GM23338 (cell line): ENCODE measurements at regions not wholly inside any gene's neighbourhood (a gene's known extent, or its start where the extent isn't known, plus 50 kb on each side); places are given as distances from the start of the nearest gene placed in this dataset.

Source experiments
- ATAC-seq: fragments of 200-7000 bp; cut with Tn5 transposase; 3 replicates; pipeline ENCODE4 v1.9.1; 2020
- DNase-seq: peaks from one replicate; pipeline ENCODE4 v3.0.0-alpha.2; 2015; ENCODE audit warnings: low spot score
- H2AFZ ChIP-seq: fragments of 200-600 bp; sonication (generic); 2 replicates; pipeline ENCODE4 v1.8.0; 2016; ENCODE audit warnings: antibody characterized with exemption, mild to moderate bottlenecking, moderate library complexity
- H3F3A ChIP-seq: fragments of 200-600 bp; sonication (generic); replicated peaks from 2 replicates; pipeline ENCODE4 v1.8.0; 2017; ENCODE audit warnings: antibody characterized with exemption, mixed run types, low read depth
- H3K27ac ChIP-seq: fragments of 200-600 bp; sonication (generic); 2 replicates; pipeline ENCODE4 v1.6.1; 2016; ENCODE audit warnings: low read depth
- H3K27me3 ChIP-seq: fragments of 200-600 bp; sonication (generic); 2 replicates; pipeline ENCODE4 v1.8.0; 2016; ENCODE audit warnings: mild to moderate bottlenecking, mixed run types, moderate library complexity; ENCODE audit not compliant: insufficient read depth
- H3K36me3 ChIP-seq: fragments of 200-600 bp; sonication (generic); 2 replicates; pipeline ENCODE4 v1.8.0; 2016; ENCODE audit warnings: mild to moderate bottlenecking; ENCODE audit not compliant: insufficient read depth
- H3K4me1 ChIP-seq: fragments of 200-600 bp; sonication (generic); 2 replicates; pipeline ENCODE4 v1.8.0; 2016; ENCODE audit warnings: mild to moderate bottlenecking, moderate library complexity; ENCODE audit not compliant: insufficient read depth
- H3K4me2 ChIP-seq: fragments of 200-600 bp; sonication (generic); 2 replicates; pipeline ENCODE4 v1.7.1; 2017; ENCODE audit warnings: mixed run types
- H3K4me3 ChIP-seq: fragments of 200-600 bp; sonication (generic); 2 replicates; pipeline ENCODE4 v1.6.1; 2016; ENCODE audit warnings: mixed run types
- H3K79me2 ChIP-seq: fragments of 200-600 bp; sonication (generic); replicated peaks from 2 replicates; pipeline ENCODE4 v1.8.0; 2017; ENCODE audit warnings: mild to moderate bottlenecking; ENCODE audit not compliant: insufficient read depth
- H3K9me2 ChIP-seq: fragments of 200-600 bp; sonication (generic); 2 replicates; pipeline ENCODE4 v1.8.0; 2017; ENCODE audit not compliant: insufficient read depth
- H4K20me1 ChIP-seq: fragments of 200-600 bp; sonication (generic); replicated peaks from 2 replicates; pipeline ENCODE4 v1.8.0; 2017; ENCODE audit warnings: mild to moderate bottlenecking; ENCODE audit not compliant: insufficient read depth
- H3K27ac Mint-ChIP-seq: 2 replicates; pipeline ENCODE4 v1.8.0; 2020; ENCODE audit warnings: inconsistent platforms, mild to moderate bottlenecking, moderate library complexity, mixed read lengths
- H3K27me3 Mint-ChIP-seq: 3 replicates; pipeline ENCODE4 v1.8.0; 2022; ENCODE audit warnings: low read depth, mild to moderate bottlenecking, moderate library complexity, mixed read lengths, inconsistent platforms; ENCODE audit not compliant: insufficient read depth, poor library complexity
- H3K36me3 Mint-ChIP-seq: 3 replicates; pipeline ENCODE4 v1.8.0; 2021; ENCODE audit warnings: low read depth, mild to moderate bottlenecking, inconsistent platforms, moderate library complexity, mixed read lengths
- H3K4me1 Mint-ChIP-seq: 3 replicates; pipeline ENCODE4 v1.8.0; 2020; ENCODE audit warnings: mild to moderate bottlenecking, inconsistent platforms, mixed read lengths
- H3K4me3 Mint-ChIP-seq: 3 replicates; pipeline ENCODE4 v1.8.0; 2021; ENCODE audit warnings: moderate library complexity, mild to moderate bottlenecking, inconsistent platforms, mixed read lengths
- H3K9me3 Mint-ChIP-seq: 3 replicates; pipeline ENCODE4 v1.8.0; 2020; ENCODE audit warnings: moderate library complexity, mild to moderate bottlenecking, inconsistent platforms, mixed read lengths
- CREB1 ChIP-seq: fragments of 250-450 bp; sonication (Bioruptor Pico); IDR thresholded peaks from 2 replicates; pipeline ENCODE4 v1.5.0; 2020; ENCODE audit warnings: low read depth, mild to moderate bottlenecking, moderate library complexity
- ETS1 ChIP-seq: IDR thresholded peaks from 2 replicates; pipeline ENCODE4 v1.6.1; 2016; ENCODE audit warnings: antibody characterized with exemption
- EZH2 ChIP-seq: fragments of 200-600 bp; sonication (generic); IDR thresholded peaks from one replicate; pipeline ENCODE4 v1.8.0; 2017; ENCODE audit warnings: antibody characterized with exemption, mild to moderate bottlenecking, low read depth; ENCODE audit not compliant: unreplicated experiment
- EZH2phosphoT487 ChIP-seq: fragments of 200-600 bp; sonication (generic); IDR thresholded peaks from one replicate; pipeline ENCODE4 v1.8.1; 2018; ENCODE audit warnings: antibody characterized with exemption; ENCODE audit not compliant: unreplicated experiment
- JUNB ChIP-seq: IDR thresholded peaks from one replicate; pipeline ENCODE4 v1.6.1; 2016; ENCODE audit warnings: antibody characterized with exemption; ENCODE audit not compliant: unreplicated experiment
- NANOG ChIP-seq: IDR thresholded peaks from 2 replicates; pipeline ENCODE4 v1.6.1; 2016; ENCODE audit warnings: antibody characterized with exemption, borderline replicate concordance
- POLR2AphosphoS5 ChIP-seq: IDR thresholded peaks from 2 replicates; pipeline ENCODE4 v1.6.1; 2016; ENCODE audit warnings: antibody characterized with exemption, low read depth
- REST ChIP-seq: IDR thresholded peaks from one replicate; pipeline ENCODE4 v1.6.1; 2018; ENCODE audit warnings: antibody characterized with exemption; ENCODE audit not compliant: unreplicated experiment
- STAT1 ChIP-seq: IDR thresholded peaks from one replicate; pipeline ENCODE4 v1.6.1; 2016; ENCODE audit warnings: antibody characterized with exemption; ENCODE audit not compliant: unreplicated experiment
- ZNF114 ChIP-seq: fragments of 250-450 bp; sonication (Bioruptor Pico); IDR thresholded peaks from 2 replicates; pipeline ENCODE4 v1.5.0; 2020; ENCODE audit warnings: mild to moderate bottlenecking, moderate library complexity
- ZNF331 ChIP-seq: fragments of 250-450 bp; sonication (Bioruptor Pico); IDR thresholded peaks from 2 replicates; pipeline ENCODE4 v1.5.0; 2020; ENCODE audit warnings: low read depth, mild to moderate bottlenecking, moderate library complexity
- TF ChIP-seq, protein P1 (sequence below): fragments of 250-450 bp; sonication (Bioruptor Pico); IDR thresholded peaks from 2 replicates; pipeline ENCODE4 v1.5.0; 2020; ENCODE audit warnings: mild to moderate bottlenecking, moderate library complexity
- TF ChIP-seq, protein P2 (sequence below), 2 experiments: fragments of 200-600 bp in 1 of 2; sonication (generic) in 1 of 2; conservative IDR thresholded peaks; 2 replicates each; pipeline versions ENCODE4 v1.5.1 to v1.6.1; 2016 to 2017; ENCODE audit warnings: antibody characterized with exemption in 2 of 2, low read depth in 2 of 2, mild to moderate bottlenecking in 2 of 2, moderate library complexity in 1 of 2

DNA sequence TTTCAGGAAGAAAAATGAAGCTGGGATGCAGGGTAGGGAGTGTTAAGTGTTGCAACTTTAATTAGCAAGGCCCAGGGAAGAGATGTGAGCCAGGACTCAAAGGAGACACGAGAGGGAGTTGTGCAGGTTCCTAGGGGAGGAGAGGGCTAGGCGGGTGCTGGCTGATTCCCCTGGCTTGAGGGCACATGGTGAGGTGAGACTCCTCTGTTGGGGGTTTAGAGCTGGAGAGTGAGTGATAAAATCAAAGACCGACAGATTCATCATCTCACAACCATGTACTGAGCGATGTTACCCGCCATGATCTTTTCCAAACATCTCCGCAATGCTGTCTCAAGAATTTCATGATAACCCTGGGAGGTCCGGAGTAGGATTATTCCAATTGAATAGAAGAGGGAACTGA lies 161.8 kb upstream of the CSF3R start:
- H3K27ac Mint-ChIP-seq, result no peak overlapping the region
- no peaks in the 10 kb centered on the region for H3K4me1 ChIP-seq
- DNase-seq, result no peak
- no peak for TF ChIP-seq ETS1
- TF ChIP-seq, protein P1, sequence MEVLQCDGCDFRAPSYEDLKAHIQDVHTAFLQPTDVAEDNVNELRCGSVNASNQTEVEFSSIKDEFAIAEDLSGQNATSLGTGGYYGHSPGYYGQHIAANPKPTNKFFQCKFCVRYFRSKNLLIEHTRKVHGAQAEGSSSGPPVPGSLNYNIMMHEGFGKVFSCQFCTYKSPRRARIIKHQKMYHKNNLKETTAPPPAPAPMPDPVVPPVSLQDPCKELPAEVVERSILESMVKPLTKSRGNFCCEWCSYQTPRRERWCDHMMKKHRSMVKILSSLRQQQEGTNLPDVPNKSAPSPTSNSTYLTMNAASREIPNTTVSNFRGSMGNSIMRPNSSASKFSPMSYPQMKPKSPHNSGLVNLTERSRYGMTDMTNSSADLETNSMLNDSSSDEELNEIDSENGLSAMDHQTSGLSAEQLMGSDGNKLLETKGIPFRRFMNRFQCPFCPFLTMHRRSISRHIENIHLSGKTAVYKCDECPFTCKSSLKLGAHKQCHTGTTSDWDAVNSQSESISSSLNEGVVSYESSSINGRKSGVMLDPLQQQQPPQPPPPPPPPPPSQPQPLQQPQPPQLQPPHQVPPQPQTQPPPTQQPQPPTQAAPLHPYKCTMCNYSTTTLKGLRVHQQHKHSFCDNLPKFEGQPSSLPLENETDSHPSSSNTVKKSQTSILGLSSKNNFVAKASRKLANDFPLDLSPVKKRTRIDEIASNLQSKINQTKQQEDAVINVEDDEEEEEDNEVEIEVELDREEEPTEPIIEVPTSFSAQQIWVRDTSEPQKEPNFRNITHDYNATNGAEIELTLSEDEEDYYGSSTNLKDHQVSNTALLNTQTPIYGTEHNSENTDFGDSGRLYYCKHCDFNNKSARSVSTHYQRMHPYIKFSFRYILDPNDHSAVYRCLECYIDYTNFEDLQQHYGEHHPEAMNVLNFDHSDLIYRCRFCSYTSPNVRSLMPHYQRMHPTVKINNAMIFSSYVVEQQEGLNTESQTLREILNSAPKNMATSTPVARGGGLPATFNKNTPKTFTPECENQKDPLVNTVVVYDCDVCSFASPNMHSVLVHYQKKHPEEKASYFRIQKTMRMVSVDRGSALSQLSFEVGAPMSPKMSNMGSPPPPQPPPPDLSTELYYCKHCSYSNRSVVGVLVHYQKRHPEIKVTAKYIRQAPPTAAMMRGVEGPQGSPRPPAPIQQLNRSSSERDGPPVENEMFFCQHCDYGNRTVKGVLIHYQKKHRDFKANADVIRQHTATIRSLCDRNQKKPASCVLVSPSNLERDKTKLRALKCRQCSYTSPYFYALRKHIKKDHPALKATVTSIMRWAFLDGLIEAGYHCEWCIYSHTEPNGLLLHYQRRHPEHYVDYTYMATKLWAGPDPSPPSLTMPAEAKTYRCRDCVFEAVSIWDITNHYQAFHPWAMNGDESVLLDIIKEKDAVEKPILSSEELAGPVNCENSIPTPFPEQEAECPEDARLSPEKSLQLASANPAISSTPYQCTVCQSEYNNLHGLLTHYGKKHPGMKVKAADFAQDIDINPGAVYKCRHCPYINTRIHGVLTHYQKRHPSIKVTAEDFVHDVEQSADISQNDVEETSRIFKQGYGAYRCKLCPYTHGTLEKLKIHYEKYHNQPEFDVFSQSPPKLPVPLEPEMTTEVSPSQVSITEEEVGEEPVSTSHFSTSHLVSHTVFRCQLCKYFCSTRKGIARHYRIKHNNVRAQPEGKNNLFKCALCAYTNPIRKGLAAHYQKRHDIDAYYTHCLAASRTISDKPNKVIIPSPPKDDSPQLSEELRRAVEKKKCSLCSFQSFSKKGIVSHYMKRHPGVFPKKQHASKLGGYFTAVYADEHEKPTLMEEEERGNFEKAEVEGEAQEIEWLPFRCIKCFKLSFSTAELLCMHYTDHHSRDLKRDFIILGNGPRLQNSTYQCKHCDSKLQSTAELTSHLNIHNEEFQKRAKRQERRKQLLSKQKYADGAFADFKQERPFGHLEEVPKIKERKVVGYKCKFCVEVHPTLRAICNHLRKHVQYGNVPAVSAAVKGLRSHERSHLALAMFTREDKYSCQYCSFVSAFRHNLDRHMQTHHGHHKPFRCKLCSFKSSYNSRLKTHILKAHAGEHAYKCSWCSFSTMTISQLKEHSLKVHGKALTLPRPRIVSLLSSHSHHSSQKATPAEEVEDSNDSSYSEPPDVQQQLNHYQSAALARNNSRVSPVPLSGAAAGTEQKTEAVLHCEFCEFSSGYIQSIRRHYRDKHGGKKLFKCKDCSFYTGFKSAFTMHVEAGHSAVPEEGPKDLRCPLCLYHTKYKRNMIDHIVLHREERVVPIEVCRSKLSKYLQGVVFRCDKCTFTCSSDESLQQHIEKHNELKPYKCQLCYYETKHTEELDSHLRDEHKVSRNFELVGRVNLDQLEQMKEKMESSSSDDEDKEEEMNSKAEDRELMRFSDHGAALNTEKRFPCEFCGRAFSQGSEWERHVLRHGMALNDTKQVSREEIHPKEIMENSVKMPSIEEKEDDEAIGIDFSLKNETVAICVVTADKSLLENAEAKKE (CRISPR knock-in tag), result no peak
- TF ChIP-seq EZH2phosphoT487, result no peak
- TF ChIP-seq POLR2AphosphoS5, result no peak
- no peak for TF ChIP-seq ZNF114 (CRISPR knock-in tag)
- TF ChIP-seq, protein P2, sequence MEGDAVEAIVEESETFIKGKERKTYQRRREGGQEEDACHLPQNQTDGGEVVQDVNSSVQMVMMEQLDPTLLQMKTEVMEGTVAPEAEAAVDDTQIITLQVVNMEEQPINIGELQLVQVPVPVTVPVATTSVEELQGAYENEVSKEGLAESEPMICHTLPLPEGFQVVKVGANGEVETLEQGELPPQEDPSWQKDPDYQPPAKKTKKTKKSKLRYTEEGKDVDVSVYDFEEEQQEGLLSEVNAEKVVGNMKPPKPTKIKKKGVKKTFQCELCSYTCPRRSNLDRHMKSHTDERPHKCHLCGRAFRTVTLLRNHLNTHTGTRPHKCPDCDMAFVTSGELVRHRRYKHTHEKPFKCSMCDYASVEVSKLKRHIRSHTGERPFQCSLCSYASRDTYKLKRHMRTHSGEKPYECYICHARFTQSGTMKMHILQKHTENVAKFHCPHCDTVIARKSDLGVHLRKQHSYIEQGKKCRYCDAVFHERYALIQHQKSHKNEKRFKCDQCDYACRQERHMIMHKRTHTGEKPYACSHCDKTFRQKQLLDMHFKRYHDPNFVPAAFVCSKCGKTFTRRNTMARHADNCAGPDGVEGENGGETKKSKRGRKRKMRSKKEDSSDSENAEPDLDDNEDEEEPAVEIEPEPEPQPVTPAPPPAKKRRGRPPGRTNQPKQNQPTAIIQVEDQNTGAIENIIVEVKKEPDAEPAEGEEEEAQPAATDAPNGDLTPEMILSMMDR (conservative IDR thresholded peaks at IDR 0.05; ENCODE audit: low read depth in 2 of 2), result no peak
- no peak for TF ChIP-seq NANOG
- TF ChIP-seq ZNF331 (CRISPR knock-in tag), result no peak
- no peak for TF ChIP-seq JUNB
- TF ChIP-seq CREB1 (CRISPR knock-in tag), result no peak
- TF ChIP-seq STAT1, result no peak
- no peak for TF ChIP-seq EZH2
- TF ChIP-seq REST, result no peak
- no peak overlapping the region for H2AFZ ChIP-seq
- no peaks in the 10 kb centered on the region for H3K27me3 ChIP-seq
- no peaks in the 10 kb centered on the region for H3F3A ChIP-seq
- H3K27ac ChIP-seq, result no peak overlapping the region
- H3K36me3 ChIP-seq, result no peaks in the 10 kb centered on the region
- H3K36me3 Mint-ChIP-seq, result no peaks in the 10 kb centered on the region
- H4K20me1 ChIP-seq, result no peaks in the 10 kb centered on the region; the same call in none of the 2 replicates
- H3K27me3 Mint-ChIP-seq, result peaks cover 3% of the 10 kb centered on the region
- H3K4me3 Mint-ChIP-seq, result no peak overlapping the region
- H3K79me2 ChIP-seq, result no peaks in the 10 kb centered on the region
- H3K4me1 Mint-ChIP-seq, result peaks cover 7% of the 10 kb centered on the region; the same call in 2 of the 3 replicates
- no peaks in the 10 kb centered on the region for H3K9me3 Mint-ChIP-seq
- H3K9me2 ChIP-seq, result no peaks in the 10 kb centered on the region
- H3K4me3 ChIP-seq, result no peak overlapping the region
- H3K4me2 ChIP-seq, result no peak overlapping the region
- no peak for ATAC-seq
